ENCODE measurements at regions not wholly inside any gene's neighbourhood (a gene's known extent, or its start where the extent isn't known, plus 50 kb on each side); places are given as distances from the start of the nearest gene placed in this dataset.

DNA sequence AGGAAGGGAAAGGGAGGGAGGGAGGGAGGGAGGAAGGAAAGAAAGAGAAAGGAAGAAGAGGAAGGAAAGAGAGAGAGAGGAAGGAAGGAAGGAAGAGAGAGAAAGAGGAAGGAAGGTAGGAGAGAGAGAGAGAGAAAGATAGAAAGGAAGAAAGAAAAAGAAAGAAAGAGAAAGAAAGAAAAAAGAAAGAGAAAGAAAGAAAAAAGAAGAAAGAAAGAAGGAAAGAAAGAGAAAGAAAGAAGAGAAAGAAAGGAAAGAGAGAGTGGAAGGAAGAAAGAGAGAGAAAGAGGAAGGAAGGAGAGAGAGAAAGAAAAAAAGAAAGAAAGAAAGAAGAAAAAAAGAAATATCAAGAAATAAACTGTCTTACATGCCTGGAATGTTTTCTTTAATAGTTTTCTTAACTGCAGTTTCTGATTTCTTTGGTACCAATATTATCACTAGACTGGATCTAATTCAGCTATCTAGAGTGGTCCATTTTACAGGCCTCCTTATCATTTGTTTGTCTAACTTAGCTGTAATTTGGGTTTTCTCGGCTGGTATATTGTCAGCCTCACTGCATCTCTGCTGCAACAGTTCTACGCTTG, 59.6 kb upstream of the MBOAT2 start:
- no peak for TF ChIP-seq MAX (IDR thresholded peaks at IDR 0.05; ENCODE audit: insufficient read depth, insufficient read length)
- TF ChIP-seq POLR2A (IDR thresholded peaks at IDR 0.05; ENCODE audit: low read depth, low read length): no peak
- TF ChIP-seq, protein P1, sequence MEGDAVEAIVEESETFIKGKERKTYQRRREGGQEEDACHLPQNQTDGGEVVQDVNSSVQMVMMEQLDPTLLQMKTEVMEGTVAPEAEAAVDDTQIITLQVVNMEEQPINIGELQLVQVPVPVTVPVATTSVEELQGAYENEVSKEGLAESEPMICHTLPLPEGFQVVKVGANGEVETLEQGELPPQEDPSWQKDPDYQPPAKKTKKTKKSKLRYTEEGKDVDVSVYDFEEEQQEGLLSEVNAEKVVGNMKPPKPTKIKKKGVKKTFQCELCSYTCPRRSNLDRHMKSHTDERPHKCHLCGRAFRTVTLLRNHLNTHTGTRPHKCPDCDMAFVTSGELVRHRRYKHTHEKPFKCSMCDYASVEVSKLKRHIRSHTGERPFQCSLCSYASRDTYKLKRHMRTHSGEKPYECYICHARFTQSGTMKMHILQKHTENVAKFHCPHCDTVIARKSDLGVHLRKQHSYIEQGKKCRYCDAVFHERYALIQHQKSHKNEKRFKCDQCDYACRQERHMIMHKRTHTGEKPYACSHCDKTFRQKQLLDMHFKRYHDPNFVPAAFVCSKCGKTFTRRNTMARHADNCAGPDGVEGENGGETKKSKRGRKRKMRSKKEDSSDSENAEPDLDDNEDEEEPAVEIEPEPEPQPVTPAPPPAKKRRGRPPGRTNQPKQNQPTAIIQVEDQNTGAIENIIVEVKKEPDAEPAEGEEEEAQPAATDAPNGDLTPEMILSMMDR (IDR thresholded peaks at IDR 0.05; ENCODE audit: extremely low read depth in 1 of 2, insufficient read depth in 1 of 2, low read depth in 1 of 2, low read length in 2 of 2): no peak
- TF ChIP-seq GATA2 (IDR thresholded peaks at IDR 0.05; ENCODE audit: insufficient read depth, insufficient read length, low read depth, low read length): no peak
